Neural cell (in vitro differentiated cells): ENCODE measurements at regions not wholly inside any gene's neighbourhood (a gene's known extent, or its start where the extent isn't known, plus 50 kb on each side); places are given as distances from the start of the nearest gene placed in this dataset.

ENCODE experiments used
- H2AFZ ChIP-seq: fragments of 200-600, 300-800 bp; sonication (generic), shearing (Covaris generic); 2 replicates; pipeline ENCODE4 v1.6.0; 2014; ENCODE audit warnings: low read depth, mild to moderate bottlenecking, antibody characterized with exemption, low read length, moderate library complexity
- H3F3A ChIP-seq: fragments of 200-600 bp; shearing (Covaris generic); 2 replicates; pipeline ENCODE4 v1.6.1; 2016; ENCODE audit warnings: mild to moderate bottlenecking, moderate library complexity, mixed read lengths, antibody characterized with exemption, low read length; ENCODE audit not compliant: insufficient read depth, poor library complexity, severe bottlenecking
- H3K27ac ChIP-seq: fragments of 200-600, 300-800 bp; sonication (generic), shearing (Covaris generic); 2 replicates; pipeline ENCODE4 v1.5.1; 2014; ENCODE audit warnings: mild to moderate bottlenecking, low read length, moderate library complexity
- H3K27me3 ChIP-seq: fragments of 300-800, 200-600 bp; sonication (generic), shearing (Covaris generic); 2 replicates; pipeline ENCODE4 v1.6.0; 2014; ENCODE audit warnings: mild to moderate bottlenecking, low read depth, low read length, moderate library complexity; ENCODE audit not compliant: insufficient read depth
- H3K36me3 ChIP-seq: fragments of 300-800, 200-600 bp; sonication (generic), shearing (Covaris generic); 2 replicates; pipeline ENCODE4 v1.5.1; 2014; ENCODE audit warnings: mild to moderate bottlenecking, antibody characterized with exemption, low read length, moderate library complexity; ENCODE audit not compliant: insufficient read depth
- H3K4me2 ChIP-seq: fragments of 300-800, 200-600 bp; sonication (generic), shearing (Covaris generic); 2 replicates; pipeline ENCODE4 v1.6.0; 2014; ENCODE audit warnings: mild to moderate bottlenecking, low read length
- H3K4me3 ChIP-seq: fragments of 300-800, 200-600 bp; sonication (generic), shearing (Covaris generic); 2 replicates; pipeline ENCODE4 v1.5.1; 2014; ENCODE audit warnings: mild to moderate bottlenecking, low read length, moderate library complexity
- H3K79me2 ChIP-seq: fragments of 200-600 bp; shearing (Covaris generic); replicated peaks from 2 replicates; pipeline ENCODE4 v1.6.0; 2014; ENCODE audit warnings: mild to moderate bottlenecking, low read length, moderate library complexity; ENCODE audit not compliant: insufficient read depth
- H3K9ac ChIP-seq: fragments of 300-800, 200-600 bp; sonication (generic), shearing (Covaris generic); 2 replicates; pipeline ENCODE4 v1.6.1; 2016; ENCODE audit warnings: mild to moderate bottlenecking, low read length, mixed read lengths
- H3K9me2 ChIP-seq: fragments of 200-600 bp; shearing (Covaris generic); 2 replicates; pipeline ENCODE4 v1.6.1; 2016; ENCODE audit warnings: mild to moderate bottlenecking, low read length, mixed read lengths; ENCODE audit not compliant: insufficient read depth
- H3K9me3 ChIP-seq: fragments of 200-600, 300-800 bp; sonication (generic), shearing (Covaris generic); 2 replicates; pipeline ENCODE4 v1.6.1; 2016; ENCODE audit warnings: mild to moderate bottlenecking, mixed run types, low read length, moderate library complexity, mixed read lengths
- H4K20me1 ChIP-seq: fragments of 200-600 bp; shearing (Covaris generic); 2 replicates; pipeline ENCODE4 v1.6.1; 2016; ENCODE audit warnings: mild to moderate bottlenecking, mixed run types; ENCODE audit not compliant: insufficient read depth
- CTCF ChIP-seq: fragments of 450-650 bp; IDR thresholded peaks from 2 replicates; pipeline ENCODE4 v1.5.1; 2014; ENCODE audit warnings: antibody characterized with exemption, mild to moderate bottlenecking, moderate library complexity; ENCODE audit not compliant: poor library complexity, severe bottlenecking
- EP300 ChIP-seq: fragments of 450-650 bp; conservative IDR thresholded peaks from 2 replicates; pipeline ENCODE4 v1.6.1; 2014; ENCODE audit warnings: antibody characterized with exemption, mild to moderate bottlenecking, moderate library complexity; ENCODE audit not compliant: poor library complexity, severe bottlenecking
- EZH2 ChIP-seq: fragments of 200-600, 300-800 bp; shearing (Covaris generic), sonication (generic); IDR thresholded peaks from 2 replicates; pipeline ENCODE4 v1.6.1; 2014; ENCODE audit warnings: antibody characterized with exemption, low read length, borderline replicate concordance, mild to moderate bottlenecking; ENCODE audit not compliant: insufficient read depth, poor library complexity, severe bottlenecking
- MXI1 ChIP-seq: fragments of 450-650 bp; conservative IDR thresholded peaks from 2 replicates; pipeline ENCODE4 v1.6.1; 2014; ENCODE audit warnings: antibody characterized with exemption, mild to moderate bottlenecking; ENCODE audit not compliant: poor library complexity, severe bottlenecking
- POLR2AphosphoS5 ChIP-seq: IDR thresholded peaks from 2 replicates; pipeline ENCODE4 v1.6.1; 2012
- RAD21 ChIP-seq: fragments of 450-650 bp; conservative IDR thresholded peaks from 2 replicates; pipeline ENCODE4 v1.6.1; 2014; ENCODE audit warnings: antibody characterized with exemption, mild to moderate bottlenecking, moderate library complexity
- REST ChIP-seq: IDR thresholded peaks from 2 replicates; pipeline ENCODE4 v1.6.1; 2012; ENCODE audit warnings: borderline replicate concordance
- SMC3 ChIP-seq: fragments of 450-650 bp; conservative IDR thresholded peaks from 2 replicates; pipeline ENCODE4 v1.6.1; 2014; ENCODE audit warnings: antibody characterized with exemption, mild to moderate bottlenecking, moderate library complexity; ENCODE audit not compliant: poor library complexity
- TAF1 ChIP-seq: IDR thresholded peaks from 2 replicates; pipeline ENCODE4 v1.6.1; 2012; ENCODE audit warnings: low read depth

GRCh38 chr2:47640356-47640755 lies 69.6 kb upstream of the KCNK12 start:
- H3F3A ChIP-seq: no peaks in the 10 kb centered on the region
- H2AFZ ChIP-seq: no peak overlapping the region
- no peaks in the 10 kb centered on the region for H3K36me3 ChIP-seq
- no peak for TF ChIP-seq TAF1
- TF ChIP-seq EZH2: no peak
- TF ChIP-seq SMC3: no peak
- TF ChIP-seq RAD21: no peak
- no peak for TF ChIP-seq EP300
- no peak for TF ChIP-seq CTCF
- no peak for TF ChIP-seq REST
- TF ChIP-seq MXI1: no peak
- no peak for TF ChIP-seq POLR2AphosphoS5
- H3K27me3 ChIP-seq: no peaks in the 10 kb centered on the region
- no peaks in the 10 kb centered on the region for H4K20me1 ChIP-seq
- no peaks in the 10 kb centered on the region for H3K9me3 ChIP-seq
- H3K4me3 ChIP-seq: no peak overlapping the region
- no peak overlapping the region for H3K4me2 ChIP-seq
- H3K79me2 ChIP-seq: no peaks in the 10 kb centered on the region
- H3K9ac ChIP-seq: no peak overlapping the region
- no peaks in the 10 kb centered on the region for H3K9me2 ChIP-seq
- H3K27ac ChIP-seq: no peak overlapping the region

- Histone ChIP-seq H3K9me3 (no peaks in the 10 kb centered on the region), H3F3A (no peaks in the 10 kb centered on the region), H2AFZ (no peak overlapping the region), H3K4me2 (no peak overlapping the region), H3K27ac (no peak overlapping the region), H4K20me1 (no peaks in the 10 kb centered on the region), H3K4me3 (no peak overlapping the region), H3K9me2 (no peaks in the 10 kb centered on the region), H3K27me3 (no peaks in the 10 kb centered on the region), H3K9ac (no peak overlapping the region), H3K36me3 (no peaks in the 10 kb centered on the region), H3K79me2 (no peaks in the 10 kb centered on the region)
- TF ChIP-seq RAD21 (no peak), EZH2 (no peak), SMC3 (no peak), EP300 (no peak), TAF1 (no peak), MXI1 (no peak), REST (no peak), CTCF (no peak), POLR2AphosphoS5 (no peak)
Measured at GRCh38 chr2:47639467-47639866, 68.7 kb upstream of the KCNK12 start.
